SK-N-SH treated with all-trans-retinoic acid at 6 μM for 48 hours (cell line): ENCODE measurements at regions not wholly inside any gene's neighbourhood (a gene's known extent, or its start where the extent isn't known, plus 50 kb on each side); places are given as distances from the start of the nearest gene placed in this dataset.

Experiments used
- ATAC-seq: fragments of 200-7000 bp; cut with Tn5 transposase; 3 replicates; pipeline ENCODE4 v1.9.1; 2020; ENCODE audit warnings: mild to moderate bottlenecking, moderate library complexity
- BACH2 ChIP-seq: fragments of 250-450 bp; sonication (Bioruptor Pico); IDR thresholded peaks from 2 replicates; pipeline ENCODE4 v1.9.0; 2021; ENCODE audit warnings: mild to moderate bottlenecking, borderline replicate concordance
- CSDC2 ChIP-seq: fragments of 250-450 bp; sonication (Bioruptor Pico); IDR thresholded peaks from 2 replicates; pipeline ENCODE4 v1.5.0; 2020; ENCODE audit warnings: mild to moderate bottlenecking, moderate library complexity
- ESRRG ChIP-seq: fragments of 250-450 bp; sonication (Bioruptor Pico); IDR thresholded peaks from 2 replicates; pipeline ENCODE4 v1.6.1; 2021; ENCODE audit warnings: mild to moderate bottlenecking
- ISL1 ChIP-seq: fragments of 250-450 bp; sonication (Bioruptor Pico); IDR thresholded peaks from 2 replicates; pipeline ENCODE4 v2.1.2; 2022; ENCODE audit warnings: mild to moderate bottlenecking, moderate library complexity
- RARB ChIP-seq: fragments of 250-450 bp; sonication (Bioruptor Pico); IDR thresholded peaks from 2 replicates; pipeline ENCODE4 v1.8.0; 2021; ENCODE audit warnings: mild to moderate bottlenecking, moderate library complexity
- SNAI2 ChIP-seq: fragments of 250-450 bp; sonication (Bioruptor Pico); IDR thresholded peaks from 2 replicates; pipeline ENCODE4 v1.5.0; 2020; ENCODE audit warnings: mild to moderate bottlenecking, moderate library complexity
- TCF4 ChIP-seq: fragments of 250-450 bp; sonication (Bioruptor Pico); IDR thresholded peaks from 2 replicates; pipeline ENCODE4 v1.8.0; 2021; ENCODE audit warnings: mild to moderate bottlenecking, moderate library complexity, borderline replicate concordance
- ZC3H10 ChIP-seq: fragments of 250-450 bp; sonication (Bioruptor Pico); IDR thresholded peaks from 2 replicates; pipeline ENCODE4 v1.5.1; 2021; ENCODE audit warnings: mild to moderate bottlenecking, moderate library complexity
- ZFP3 ChIP-seq: fragments of 250-450 bp; sonication (Bioruptor Pico); IDR thresholded peaks from 2 replicates; pipeline ENCODE4 v1.5.0; 2020; ENCODE audit warnings: mild to moderate bottlenecking, moderate library complexity
- ZFP30 ChIP-seq: fragments of 450-650 bp; formaldehyde crosslinking; IDR thresholded peaks from 2 replicates; pipeline ENCODE4 v1.5.0; 2022; ENCODE audit warnings: mild to moderate bottlenecking, moderate library complexity
- ZNF565 ChIP-seq: fragments of 450-650 bp; formaldehyde crosslinking; conservative IDR thresholded peaks from 2 replicates; pipeline ENCODE4 v1.5.0; 2020; ENCODE audit warnings: low read depth, mild to moderate bottlenecking, moderate library complexity
- ZNF8 ChIP-seq: fragments of 450-650 bp; formaldehyde crosslinking; IDR thresholded peaks from 2 replicates; pipeline ENCODE4 v1.5.0; 2020; ENCODE audit warnings: mild to moderate bottlenecking, moderate library complexity
- TF ChIP-seq, protein P1 (sequence below): fragments of 250-450 bp; sonication (Bioruptor Pico); IDR thresholded peaks from 2 replicates; pipeline ENCODE4 v1.5.0; 2020; ENCODE audit warnings: mild to moderate bottlenecking, moderate library complexity
- TF ChIP-seq, protein P2 (sequence below): fragments of 250-450 bp; sonication (Bioruptor Pico); IDR thresholded peaks from 2 replicates; pipeline ENCODE4 v1.5.1; 2020; ENCODE audit warnings: low read depth, mild to moderate bottlenecking, moderate library complexity
- TF ChIP-seq, protein P3 (sequence below): fragments of 250-450 bp; sonication (Bioruptor Pico); IDR thresholded peaks from 2 replicates; pipeline ENCODE4 v1.8.0; 2020; ENCODE audit warnings: mild to moderate bottlenecking, moderate library complexity, borderline replicate concordance
- TF ChIP-seq, protein P4 (sequence below): fragments of 250-450 bp; sonication (Bioruptor Pico); IDR thresholded peaks from 2 replicates; pipeline ENCODE4 v1.8.0; 2021; ENCODE audit warnings: low read depth, mild to moderate bottlenecking, moderate library complexity, borderline replicate concordance
- TF ChIP-seq, protein P5 (sequence below): fragments of 250-450 bp; sonication (Bioruptor Pico); IDR thresholded peaks from 2 replicates; pipeline ENCODE4 v1.5.1; 2021; ENCODE audit warnings: mild to moderate bottlenecking, moderate library complexity

DNA sequence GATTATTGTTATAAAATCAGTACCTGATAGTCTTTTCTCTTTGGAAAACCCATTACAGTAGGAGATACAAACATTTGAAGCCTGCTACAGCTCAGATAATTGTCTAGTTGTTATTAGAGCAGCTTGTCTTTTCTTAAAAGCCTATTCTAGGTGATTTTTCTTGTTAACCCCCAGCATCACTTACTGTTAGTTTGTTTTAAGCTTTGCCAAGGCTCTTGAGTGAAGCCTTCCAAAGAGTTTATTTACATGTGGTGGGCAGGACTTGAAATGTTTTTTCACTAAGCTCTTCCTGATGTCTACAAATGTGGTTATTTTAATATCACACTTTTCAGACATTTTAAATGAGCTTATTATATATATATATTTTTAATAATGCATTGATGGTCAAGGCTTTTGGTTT, 791.3 kb downstream of the PLCL1 start (continued):
- TF ChIP-seq, protein P1, sequence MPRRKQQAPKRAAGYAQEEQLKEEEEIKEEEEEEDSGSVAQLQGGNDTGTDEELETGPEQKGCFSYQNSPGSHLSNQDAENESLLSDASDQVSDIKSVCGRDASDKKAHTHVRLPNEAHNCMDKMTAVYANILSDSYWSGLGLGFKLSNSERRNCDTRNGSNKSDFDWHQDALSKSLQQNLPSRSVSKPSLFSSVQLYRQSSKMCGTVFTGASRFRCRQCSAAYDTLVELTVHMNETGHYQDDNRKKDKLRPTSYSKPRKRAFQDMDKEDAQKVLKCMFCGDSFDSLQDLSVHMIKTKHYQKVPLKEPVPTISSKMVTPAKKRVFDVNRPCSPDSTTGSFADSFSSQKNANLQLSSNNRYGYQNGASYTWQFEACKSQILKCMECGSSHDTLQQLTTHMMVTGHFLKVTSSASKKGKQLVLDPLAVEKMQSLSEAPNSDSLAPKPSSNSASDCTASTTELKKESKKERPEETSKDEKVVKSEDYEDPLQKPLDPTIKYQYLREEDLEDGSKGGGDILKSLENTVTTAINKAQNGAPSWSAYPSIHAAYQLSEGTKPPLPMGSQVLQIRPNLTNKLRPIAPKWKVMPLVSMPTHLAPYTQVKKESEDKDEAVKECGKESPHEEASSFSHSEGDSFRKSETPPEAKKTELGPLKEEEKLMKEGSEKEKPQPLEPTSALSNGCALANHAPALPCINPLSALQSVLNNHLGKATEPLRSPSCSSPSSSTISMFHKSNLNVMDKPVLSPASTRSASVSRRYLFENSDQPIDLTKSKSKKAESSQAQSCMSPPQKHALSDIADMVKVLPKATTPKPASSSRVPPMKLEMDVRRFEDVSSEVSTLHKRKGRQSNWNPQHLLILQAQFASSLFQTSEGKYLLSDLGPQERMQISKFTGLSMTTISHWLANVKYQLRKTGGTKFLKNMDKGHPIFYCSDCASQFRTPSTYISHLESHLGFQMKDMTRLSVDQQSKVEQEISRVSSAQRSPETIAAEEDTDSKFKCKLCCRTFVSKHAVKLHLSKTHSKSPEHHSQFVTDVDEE (CRISPR knock-in tag): no peak
- TF ChIP-seq RARB (CRISPR knock-in tag): no peak
- TF ChIP-seq ISL1 (CRISPR knock-in tag): no peak
- TF ChIP-seq CSDC2: no peak
- TF ChIP-seq SNAI2 (CRISPR knock-in tag): no peak
- TF ChIP-seq BACH2 (CRISPR knock-in tag): no peak
- no peak for TF ChIP-seq ZFP3 (CRISPR knock-in tag)
- no peak for TF ChIP-seq ZC3H10
- no peak for TF ChIP-seq TCF4 (CRISPR knock-in tag)
- TF ChIP-seq ZNF8 (CRISPR knock-in tag): no peak
- no peak for TF ChIP-seq ESRRG (CRISPR knock-in tag)
- TF ChIP-seq, all 23 proteins: peak for 0

DNA sequence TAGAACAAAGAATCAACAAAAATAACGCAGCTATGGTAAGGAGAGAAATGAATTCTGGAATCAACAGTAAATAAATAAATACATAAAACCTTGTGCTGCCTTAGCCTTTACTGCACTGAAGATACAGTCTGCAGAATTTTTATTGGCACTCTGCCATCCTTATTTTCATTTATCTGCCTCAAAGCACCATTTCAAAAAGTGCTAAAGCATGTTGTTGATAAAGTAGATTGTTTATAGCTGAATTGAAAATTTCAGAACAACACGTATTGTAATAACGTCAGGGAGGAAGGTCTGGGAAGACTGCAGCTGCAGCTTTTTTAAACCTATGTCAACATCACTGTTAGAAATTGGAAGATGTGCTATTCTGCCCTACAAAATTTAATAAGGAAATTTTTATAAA, 787.2 kb downstream of the PLCL1 start:
- TF ChIP-seq ZNF565 (CRISPR knock-in tag) (no peak), ZFP30 (no peak), TCF4 (CRISPR knock-in tag) (no peak), ZNF8 (CRISPR knock-in tag) (no peak), CSDC2 (no peak), ISL1 (CRISPR knock-in tag) (no peak), RARB (CRISPR knock-in tag) (no peak)
- TF ChIP-seq, protein P2, sequence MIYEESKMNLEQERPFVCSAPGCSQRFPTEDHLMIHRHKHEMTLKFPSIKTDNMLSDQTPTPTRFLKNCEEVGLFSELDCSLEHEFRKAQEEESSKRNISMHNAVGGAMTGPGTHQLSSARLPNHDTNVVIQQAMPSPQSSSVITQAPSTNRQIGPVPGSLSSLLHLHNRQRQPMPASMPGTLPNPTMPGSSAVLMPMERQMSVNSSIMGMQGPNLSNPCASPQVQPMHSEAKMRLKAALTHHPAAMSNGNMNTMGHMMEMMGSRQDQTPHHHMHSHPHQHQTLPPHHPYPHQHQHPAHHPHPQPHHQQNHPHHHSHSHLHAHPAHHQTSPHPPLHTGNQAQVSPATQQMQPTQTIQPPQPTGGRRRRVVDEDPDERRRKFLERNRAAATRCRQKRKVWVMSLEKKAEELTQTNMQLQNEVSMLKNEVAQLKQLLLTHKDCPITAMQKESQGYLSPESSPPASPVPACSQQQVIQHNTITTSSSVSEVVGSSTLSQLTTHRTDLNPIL (CRISPR knock-in tag): no peak
- TF ChIP-seq, protein P3, sequence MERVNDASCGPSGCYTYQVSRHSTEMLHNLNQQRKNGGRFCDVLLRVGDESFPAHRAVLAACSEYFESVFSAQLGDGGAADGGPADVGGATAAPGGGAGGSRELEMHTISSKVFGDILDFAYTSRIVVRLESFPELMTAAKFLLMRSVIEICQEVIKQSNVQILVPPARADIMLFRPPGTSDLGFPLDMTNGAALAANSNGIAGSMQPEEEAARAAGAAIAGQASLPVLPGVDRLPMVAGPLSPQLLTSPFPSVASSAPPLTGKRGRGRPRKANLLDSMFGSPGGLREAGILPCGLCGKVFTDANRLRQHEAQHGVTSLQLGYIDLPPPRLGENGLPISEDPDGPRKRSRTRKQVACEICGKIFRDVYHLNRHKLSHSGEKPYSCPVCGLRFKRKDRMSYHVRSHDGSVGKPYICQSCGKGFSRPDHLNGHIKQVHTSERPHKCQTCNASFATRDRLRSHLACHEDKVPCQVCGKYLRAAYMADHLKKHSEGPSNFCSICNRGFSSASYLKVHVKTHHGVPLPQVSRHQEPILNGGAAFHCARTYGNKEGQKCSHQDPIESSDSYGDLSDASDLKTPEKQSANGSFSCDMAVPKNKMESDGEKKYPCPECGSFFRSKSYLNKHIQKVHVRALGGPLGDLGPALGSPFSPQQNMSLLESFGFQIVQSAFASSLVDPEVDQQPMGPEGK (CRISPR knock-in tag): no peak
- TF ChIP-seq, protein P4, sequence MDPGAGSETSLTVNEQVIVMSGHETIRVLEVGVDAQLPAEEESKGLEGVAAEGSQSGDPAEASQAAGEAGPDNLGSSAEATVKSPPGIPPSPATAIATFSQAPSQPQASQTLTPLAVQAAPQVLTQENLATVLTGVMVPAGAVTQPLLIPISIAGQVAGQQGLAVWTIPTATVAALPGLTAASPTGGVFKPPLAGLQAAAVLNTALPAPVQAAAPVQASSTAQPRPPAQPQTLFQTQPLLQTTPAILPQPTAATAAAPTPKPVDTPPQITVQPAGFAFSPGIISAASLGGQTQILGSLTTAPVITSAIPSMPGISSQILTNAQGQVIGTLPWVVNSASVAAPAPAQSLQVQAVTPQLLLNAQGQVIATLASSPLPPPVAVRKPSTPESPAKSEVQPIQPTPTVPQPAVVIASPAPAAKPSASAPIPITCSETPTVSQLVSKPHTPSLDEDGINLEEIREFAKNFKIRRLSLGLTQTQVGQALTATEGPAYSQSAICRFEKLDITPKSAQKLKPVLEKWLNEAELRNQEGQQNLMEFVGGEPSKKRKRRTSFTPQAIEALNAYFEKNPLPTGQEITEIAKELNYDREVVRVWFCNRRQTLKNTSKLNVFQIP (CRISPR knock-in tag): no peak
- TF ChIP-seq, protein P5, sequence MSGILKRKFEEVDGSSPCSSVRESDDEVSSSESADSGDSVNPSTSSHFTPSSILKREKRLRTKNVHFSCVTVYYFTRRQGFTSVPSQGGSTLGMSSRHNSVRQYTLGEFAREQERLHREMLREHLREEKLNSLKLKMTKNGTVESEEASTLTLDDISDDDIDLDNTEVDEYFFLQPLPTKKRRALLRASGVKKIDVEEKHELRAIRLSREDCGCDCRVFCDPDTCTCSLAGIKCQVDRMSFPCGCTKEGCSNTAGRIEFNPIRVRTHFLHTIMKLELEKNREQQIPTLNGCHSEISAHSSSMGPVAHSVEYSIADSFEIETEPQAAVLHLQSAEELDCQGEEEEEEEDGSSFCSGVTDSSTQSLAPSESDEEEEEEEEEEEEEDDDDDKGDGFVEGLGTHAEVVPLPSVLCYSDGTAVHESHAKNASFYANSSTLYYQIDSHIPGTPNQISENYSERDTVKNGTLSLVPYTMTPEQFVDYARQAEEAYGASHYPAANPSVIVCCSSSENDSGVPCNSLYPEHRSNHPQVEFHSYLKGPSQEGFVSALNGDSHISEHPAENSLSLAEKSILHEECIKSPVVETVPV (CRISPR knock-in tag): no peak
- TF ChIP-seq, protein P1 (CRISPR knock-in tag): no peak
- no peak for ATAC-seq

DNA sequence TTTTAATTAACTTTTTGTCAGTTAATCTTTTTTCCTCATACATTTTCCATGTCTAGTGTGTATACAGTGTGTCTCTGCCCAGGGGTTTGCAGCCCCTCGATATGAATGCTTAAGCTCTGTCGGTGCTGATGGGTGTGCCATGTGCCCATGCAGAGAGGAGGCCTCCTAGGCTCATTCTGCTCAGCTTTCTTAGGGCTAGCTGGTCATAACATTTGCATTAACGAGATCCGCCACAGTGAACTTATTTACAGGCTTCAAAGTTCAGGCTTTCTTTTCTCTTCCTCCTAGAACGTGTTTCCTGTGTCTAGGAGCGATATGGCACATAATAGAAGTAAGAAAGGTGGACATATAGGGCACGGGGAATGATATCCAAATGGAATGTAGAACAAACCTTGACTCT, 783.3 kb downstream of the PLCL1 start:
- ATAC-seq: no peak
- TF ChIP-seq, protein P4 (CRISPR knock-in tag): no peak
- TF ChIP-seq, protein P1 (CRISPR knock-in tag): no peak
- TF ChIP-seq, protein P5 (CRISPR knock-in tag): no peak
